ENCODE measurements at regions not wholly inside any gene's neighbourhood (a gene's known extent, or its start where the extent isn't known, plus 50 kb on each side); places are given as distances from the start of the nearest gene placed in this dataset.

GRCh38 chr9:81390792-81391456 is 298.4 kb downstream of the TLE1 start:
- DNase-seq (ENCODE audit: low spot score) = no peak

- peak; percentile 82 for DNase-seq (ENCODE audit: low spot score)
These were observed 299.8 kb downstream of the TLE1 start for GRCh38 chr9:81389569-81389993.

GRCh38 chr9:81388831-81389230 is 300.5 kb downstream of the TLE1 start:
- no peak for DNase-seq (ENCODE audit: low spot score)

GRCh38 chr9:81387360-81388106 is 301.8 kb downstream of the TLE1 start:
- no peak for DNase-seq (ENCODE audit: low spot score)

GRCh38 chr9:81384911-81385310 is 304.4 kb downstream of the TLE1 start:
- no peak for DNase-seq (ENCODE audit: low spot score)

GRCh38 chr9:81382281-81382680 is 307.1 kb downstream of the TLE1 start:
- DNase-seq (ENCODE audit: low spot score) = no peak

- DNase-seq (ENCODE audit: low spot score) = no peak
These were observed 307.7 kb downstream of the TLE1 start for GRCh38 chr9:81381694-81382093.

GRCh38 chr9:81380504-81381359 is 308.6 kb downstream of the TLE1 start:
- no peak for DNase-seq (ENCODE audit: low spot score)

GRCh38 chr9:81379655-81380054 is 309.7 kb downstream of the TLE1 start:
- DNase-seq (ENCODE audit: low spot score) = peak; percentile 20

- DNase-seq (ENCODE audit: low spot score) = no peak
These were observed 311.4 kb downstream of the TLE1 start for GRCh38 chr9:81377921-81378320.

GRCh38 chr9:81377320-81377719 is 312.0 kb downstream of the TLE1 start:
- DNase-seq (ENCODE audit: low spot score) = no peak

- DNase-seq (ENCODE audit: low spot score) = no peak
These were observed 313.9 kb downstream of the TLE1 start for GRCh38 chr9:81375187-81376100.

- DNase-seq (ENCODE audit: low spot score) = peak; percentile 47
These were observed 314.7 kb downstream of the TLE1 start for GRCh38 chr9:81374459-81375186.

- no peak for DNase-seq (ENCODE audit: low spot score)
These were observed 316.1 kb downstream of the TLE1 start for GRCh38 chr9:81373294-81373693.

- DNase-seq (ENCODE audit: low spot score) = no peak
These were observed 316.6 kb downstream of the TLE1 start for GRCh38 chr9:81372628-81373191.

GRCh38 chr9:81371824-81372223 is 317.5 kb downstream of the TLE1 start:
- no peak for DNase-seq (ENCODE audit: low spot score)

- no peak for DNase-seq (ENCODE audit: low spot score)
These were observed 318.7 kb downstream of the TLE1 start for GRCh38 chr9:81370650-81371049.

- no peak for DNase-seq (ENCODE audit: low spot score)
These were observed 319.3 kb downstream of the TLE1 start for GRCh38 chr9:81370096-81370495.

- no peak for DNase-seq (ENCODE audit: low spot score)
These were observed 320.2 kb downstream of the TLE1 start for GRCh38 chr9:81369121-81369520.

- DNase-seq (ENCODE audit: low spot score) = no peak
These were observed 325.3 kb downstream of the TLE1 start for GRCh38 chr9:81363916-81364480.

All from GM03348 (cell line).